ENCODE measurements at regions not wholly inside any gene's neighbourhood (a gene's known extent, or its start where the extent isn't known, plus 50 kb on each side); places are given as distances from the start of the nearest gene placed in this dataset.

DNA sequence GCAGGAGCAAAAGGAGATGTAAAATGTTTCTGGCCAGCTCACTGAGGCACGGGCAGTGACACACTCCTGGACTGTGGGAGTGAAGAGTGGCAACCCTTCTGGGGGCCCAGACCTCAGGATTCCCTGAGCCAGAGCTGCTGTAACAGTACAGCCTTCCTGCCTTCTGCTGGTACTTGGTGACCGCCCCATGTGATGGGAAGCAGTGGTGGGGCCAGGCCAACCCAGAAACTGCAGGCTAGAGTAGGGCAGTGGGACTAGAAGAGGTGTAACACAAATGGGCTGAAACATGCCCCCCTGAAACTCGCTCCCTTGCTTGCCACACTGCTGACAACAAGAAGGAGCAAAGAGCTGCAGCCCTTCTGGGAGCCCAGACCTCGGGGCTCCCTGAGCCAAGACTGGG lies 217.1 kb upstream of the TRPC4 start:
- H3K4me3 ChIP-seq (ENCODE audit: insufficient read depth in 1 of 2, low read depth in 1 of 2, low read length in 2 of 2): no peak overlapping the region
- H2AFZ ChIP-seq (ENCODE audit: low read depth, low read length): no peak overlapping the region
- H3K79me1 ChIP-seq (replicated peaks; ENCODE audit: low read length, poor library complexity, severe bottlenecking): no peaks in the 10 kb centered on the region
- no peak overlapping the region for H2BK15ac ChIP-seq (ENCODE audit: low read depth, poor library complexity, severe bottlenecking)
- no peak overlapping the region for H4K91ac ChIP-seq (ENCODE audit: low read length)
- no peak overlapping the region for H3K23ac ChIP-seq (ENCODE audit: low read length in 2 of 2)
- no peak overlapping the region for H4K8ac ChIP-seq (ENCODE audit: low read length)
- no peak overlapping the region for H2AK5ac ChIP-seq (ENCODE audit: low read length, severe bottlenecking)
- H3K9ac ChIP-seq (ENCODE audit: low read length): no peak overlapping the region
- no peak overlapping the region for H3K4ac ChIP-seq (ENCODE audit: low read depth in 1 of 2, low read length in 2 of 2)
- no peak overlapping the region for H3K27ac ChIP-seq (ENCODE audit: low read length, poor library complexity, severe bottlenecking)
- no peaks in the 10 kb centered on the region for H3K27me3 ChIP-seq (ENCODE audit: control insufficient read depth in 1 of 2, insufficient read depth in 1 of 2, low read length in 2 of 2)
- peaks cover 0 to 9% of the 10 kb centered on the region in 2 experiments for H3K36me3 ChIP-seq (ENCODE audit: control insufficient read depth in 1 of 2, insufficient read depth in 2 of 2, low read depth in 1 of 2, low read length in 2 of 2)
- no peak overlapping the region for H3K18ac ChIP-seq (ENCODE audit: low read depth in 1 of 2, low read length in 2 of 2)
- H3K4me1 ChIP-seq (ENCODE audit: control insufficient read depth, insufficient read depth, low read depth, low read length): no peaks in the 10 kb centered on the region
- no peak for DNase-seq
- H2BK120ac ChIP-seq (ENCODE audit: low read depth, low read length): no peak overlapping the region
- no peak overlapping the region for H3K4me2 ChIP-seq (ENCODE audit: low read length, poor library complexity, severe bottlenecking)
- peaks cover 19% of the 10 kb centered on the region for H3K9me3 ChIP-seq (ENCODE audit: control insufficient read depth, low read length)
- 77% methylated on average over 4 of the region's 4 CpGs for WGBS
- no peak overlapping the region for H2BK5ac ChIP-seq (ENCODE audit: low read depth, low read length, poor library complexity, severe bottlenecking)
- no peak overlapping the region for H2BK12ac ChIP-seq (ENCODE audit: low read length in 2 of 2)
- H3K14ac ChIP-seq (ENCODE audit: low read length in 2 of 2): no peak overlapping the region

DNA sequence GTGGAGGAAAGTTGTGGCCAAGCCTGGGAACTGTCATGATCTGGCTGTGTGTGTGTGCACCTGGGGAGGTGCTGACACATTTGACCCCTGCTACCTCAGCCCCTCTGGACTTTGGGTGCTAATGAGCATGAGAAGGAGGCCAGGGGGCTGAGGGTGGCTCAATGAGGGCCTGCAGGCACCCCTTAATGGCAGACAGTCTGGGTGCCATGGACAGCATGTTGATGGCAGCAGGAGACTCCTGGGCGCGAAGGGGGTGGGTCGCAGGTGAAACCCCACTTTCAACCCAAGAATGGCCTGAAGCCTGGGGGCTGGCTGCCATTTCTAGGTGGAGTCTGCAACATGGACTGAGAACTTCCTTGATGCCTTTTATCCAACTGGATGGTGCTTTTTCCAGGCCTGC lies 216.4 kb upstream of the TRPC4 start:
- H3K4me3 ChIP-seq (ENCODE audit: insufficient read depth in 1 of 2, low read depth in 1 of 2, low read length in 2 of 2): no peak overlapping the region
- H3K27me3 ChIP-seq (ENCODE audit: control insufficient read depth in 1 of 2, insufficient read depth in 1 of 2, low read length in 2 of 2): no peaks in the 10 kb centered on the region
- DNase-seq: no peak
- H3K18ac ChIP-seq (ENCODE audit: low read depth in 1 of 2, low read length in 2 of 2): no peak overlapping the region
- no peak overlapping the region for H3K23ac ChIP-seq (ENCODE audit: low read length in 2 of 2)
- H3K9ac ChIP-seq (ENCODE audit: low read length): no peak overlapping the region
- H3K4ac ChIP-seq (ENCODE audit: low read depth in 1 of 2, low read length in 2 of 2): no peak overlapping the region
- no peak overlapping the region for H4K8ac ChIP-seq (ENCODE audit: low read length)
- no peaks in the 10 kb centered on the region for H3K79me1 ChIP-seq (replicated peaks; ENCODE audit: low read length, poor library complexity, severe bottlenecking)
- 83% methylated on average over 3 of the region's 3 CpGs for WGBS
- H2BK12ac ChIP-seq (ENCODE audit: low read length in 2 of 2): no peak overlapping the region
- no peak overlapping the region for H3K14ac ChIP-seq (ENCODE audit: low read length in 2 of 2)
- peaks cover 19% of the 10 kb centered on the region for H3K9me3 ChIP-seq (ENCODE audit: control insufficient read depth, low read length)
- H3K4me1 ChIP-seq (ENCODE audit: control insufficient read depth, insufficient read depth, low read depth, low read length): no peaks in the 10 kb centered on the region
- H2BK120ac ChIP-seq (ENCODE audit: low read depth, low read length): no peak overlapping the region
- H2AK5ac ChIP-seq (ENCODE audit: low read length, severe bottlenecking): no peak overlapping the region
- no peak overlapping the region for H3K4me2 ChIP-seq (ENCODE audit: low read length, poor library complexity, severe bottlenecking)
- no peak overlapping the region for H2BK5ac ChIP-seq (ENCODE audit: low read depth, low read length, poor library complexity, severe bottlenecking)
- H2BK15ac ChIP-seq (ENCODE audit: low read depth, poor library complexity, severe bottlenecking): no peak overlapping the region
- no peak overlapping the region for H2AFZ ChIP-seq (ENCODE audit: low read depth, low read length)
- H3K27ac ChIP-seq (ENCODE audit: low read length, poor library complexity, severe bottlenecking): no peak overlapping the region
- peaks cover 0 to 9% of the 10 kb centered on the region in 2 experiments for H3K36me3 ChIP-seq (ENCODE audit: control insufficient read depth in 1 of 2, insufficient read depth in 2 of 2, low read depth in 1 of 2, low read length in 2 of 2)
- no peak overlapping the region for H4K91ac ChIP-seq (ENCODE audit: low read length)

DNA sequence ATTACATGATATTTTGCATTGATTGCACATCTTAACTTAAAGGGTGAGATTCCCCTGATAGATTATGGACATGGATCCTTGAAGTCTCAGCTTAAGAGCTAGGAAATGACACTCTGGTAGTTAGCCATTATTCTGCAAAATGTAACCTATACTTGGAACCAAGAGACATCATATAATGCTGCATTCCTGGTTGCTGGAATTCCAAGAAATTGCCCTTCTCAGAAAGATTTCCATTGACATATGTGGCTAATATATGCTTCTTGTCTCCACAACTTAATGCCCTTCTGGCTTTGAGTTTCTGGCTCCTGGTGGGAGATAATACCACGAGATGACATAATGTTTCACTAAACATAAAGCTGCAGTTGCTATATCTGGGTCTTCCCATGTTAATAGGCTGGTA lies 204.4 kb upstream of the TRPC4 start:
- H2BK5ac ChIP-seq (ENCODE audit: low read depth, low read length, poor library complexity, severe bottlenecking): no peak overlapping the region
- no peak overlapping the region for H2AK5ac ChIP-seq (ENCODE audit: low read length, severe bottlenecking)
- no peak overlapping the region for H3K9ac ChIP-seq (ENCODE audit: low read length)
- H3K4me3 ChIP-seq (ENCODE audit: insufficient read depth in 1 of 2, low read depth in 1 of 2, low read length in 2 of 2): no peak overlapping the region
- no peak overlapping the region for H2BK120ac ChIP-seq (ENCODE audit: low read depth, low read length)
- peaks cover 5% of the 10 kb centered on the region for H3K9me3 ChIP-seq (ENCODE audit: control insufficient read depth, low read length)
- no peak overlapping the region for H2BK15ac ChIP-seq (ENCODE audit: low read depth, poor library complexity, severe bottlenecking)
- 100% methylated on average over 1 of the region's 1 CpG for WGBS
- no peak overlapping the region for H3K4me2 ChIP-seq (ENCODE audit: low read length, poor library complexity, severe bottlenecking)
- no peak overlapping the region for H3K27ac ChIP-seq (ENCODE audit: low read length, poor library complexity, severe bottlenecking)
- no peaks in the 10 kb centered on the region for H3K79me1 ChIP-seq (replicated peaks; ENCODE audit: low read length, poor library complexity, severe bottlenecking)
- H4K91ac ChIP-seq (ENCODE audit: low read length): no peak overlapping the region
- no peak overlapping the region for H4K8ac ChIP-seq (ENCODE audit: low read length)
- H2BK12ac ChIP-seq (ENCODE audit: low read length in 2 of 2): no peak overlapping the region
- no peak overlapping the region for H3K4ac ChIP-seq (ENCODE audit: low read depth in 1 of 2, low read length in 2 of 2)
- no peak overlapping the region for H3K18ac ChIP-seq (ENCODE audit: low read depth in 1 of 2, low read length in 2 of 2)
- H3K14ac ChIP-seq (ENCODE audit: low read length in 2 of 2): no peak overlapping the region
- no peak for DNase-seq
- H3K36me3 ChIP-seq (ENCODE audit: control insufficient read depth in 1 of 2, insufficient read depth in 2 of 2, low read depth in 1 of 2, low read length in 2 of 2): no peaks in the 10 kb centered on the region
- no peak overlapping the region for H3K23ac ChIP-seq (ENCODE audit: low read length in 2 of 2)
- no peaks in the 10 kb centered on the region for H3K4me1 ChIP-seq (ENCODE audit: control insufficient read depth, insufficient read depth, low read depth, low read length)
- no peak overlapping the region for H2AFZ ChIP-seq (ENCODE audit: low read depth, low read length)
- no peaks in the 10 kb centered on the region for H3K27me3 ChIP-seq (ENCODE audit: control insufficient read depth in 1 of 2, insufficient read depth in 1 of 2, low read length in 2 of 2)

DNA sequence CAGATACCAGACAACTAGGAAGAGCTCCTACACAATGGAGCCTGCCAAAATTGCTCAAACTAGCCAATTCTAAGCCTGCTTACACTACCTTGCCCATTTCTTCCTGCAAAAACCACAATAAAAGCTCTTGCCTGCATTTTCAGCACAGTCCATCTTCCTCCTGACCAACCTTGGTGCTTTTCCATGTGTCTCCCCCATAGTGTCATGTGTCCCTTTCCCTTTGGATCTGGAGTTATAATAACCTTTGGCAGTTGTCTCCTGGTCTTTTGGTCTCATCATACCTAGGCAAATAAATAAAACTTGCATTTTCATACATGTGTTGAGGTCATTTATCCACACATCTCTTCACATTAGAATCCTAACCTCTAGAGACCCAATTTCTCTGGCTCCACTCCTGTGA lies 203.1 kb upstream of the TRPC4 start:
- no peak overlapping the region for H3K27ac ChIP-seq (ENCODE audit: low read length, poor library complexity, severe bottlenecking)
- H3K4me1 ChIP-seq (ENCODE audit: control insufficient read depth, insufficient read depth, low read depth, low read length): no peaks in the 10 kb centered on the region
- no peak overlapping the region for H3K18ac ChIP-seq (ENCODE audit: low read depth in 1 of 2, low read length in 2 of 2)
- no peak overlapping the region for H4K91ac ChIP-seq (ENCODE audit: low read length)
- H2BK12ac ChIP-seq (ENCODE audit: low read length in 2 of 2): no peak overlapping the region
- no peaks in the 10 kb centered on the region for H3K36me3 ChIP-seq (ENCODE audit: control insufficient read depth in 1 of 2, insufficient read depth in 2 of 2, low read depth in 1 of 2, low read length in 2 of 2)
- no peak overlapping the region for H4K8ac ChIP-seq (ENCODE audit: low read length)
- no peak overlapping the region for H3K4ac ChIP-seq (ENCODE audit: low read depth in 1 of 2, low read length in 2 of 2)
- H3K14ac ChIP-seq (ENCODE audit: low read length in 2 of 2): no peak overlapping the region
- no peak overlapping the region for H3K4me2 ChIP-seq (ENCODE audit: low read length, poor library complexity, severe bottlenecking)
- DNase-seq: no peak
- H3K23ac ChIP-seq (ENCODE audit: low read length in 2 of 2): no peak overlapping the region
- H3K9me3 ChIP-seq (ENCODE audit: control insufficient read depth, low read length): peaks cover under 1% of the 10 kb centered on the region
- H3K27me3 ChIP-seq (ENCODE audit: control insufficient read depth in 1 of 2, insufficient read depth in 1 of 2, low read length in 2 of 2): no peaks in the 10 kb centered on the region
- H3K4me3 ChIP-seq (ENCODE audit: insufficient read depth in 1 of 2, low read depth in 1 of 2, low read length in 2 of 2): no peak overlapping the region
- no peak overlapping the region for H2BK5ac ChIP-seq (ENCODE audit: low read depth, low read length, poor library complexity, severe bottlenecking)
- no peak overlapping the region for H2BK120ac ChIP-seq (ENCODE audit: low read depth, low read length)
- H2AFZ ChIP-seq (ENCODE audit: low read depth, low read length): no peak overlapping the region
- no peak overlapping the region for H2BK15ac ChIP-seq (ENCODE audit: low read depth, poor library complexity, severe bottlenecking)
- H2AK5ac ChIP-seq (ENCODE audit: low read length, severe bottlenecking): no peak overlapping the region
- H3K79me1 ChIP-seq (replicated peaks; ENCODE audit: low read length, poor library complexity, severe bottlenecking): no peaks in the 10 kb centered on the region
- H3K9ac ChIP-seq (ENCODE audit: low read length): no peak overlapping the region

Measured in mesenchymal stem cell (in vitro differentiated cells and primary cell).